ENCODE measurements at regions not wholly inside any gene's neighbourhood (a gene's known extent, or its start where the extent isn't known, plus 50 kb on each side); places are given as distances from the start of the nearest gene placed in this dataset.

DNA sequence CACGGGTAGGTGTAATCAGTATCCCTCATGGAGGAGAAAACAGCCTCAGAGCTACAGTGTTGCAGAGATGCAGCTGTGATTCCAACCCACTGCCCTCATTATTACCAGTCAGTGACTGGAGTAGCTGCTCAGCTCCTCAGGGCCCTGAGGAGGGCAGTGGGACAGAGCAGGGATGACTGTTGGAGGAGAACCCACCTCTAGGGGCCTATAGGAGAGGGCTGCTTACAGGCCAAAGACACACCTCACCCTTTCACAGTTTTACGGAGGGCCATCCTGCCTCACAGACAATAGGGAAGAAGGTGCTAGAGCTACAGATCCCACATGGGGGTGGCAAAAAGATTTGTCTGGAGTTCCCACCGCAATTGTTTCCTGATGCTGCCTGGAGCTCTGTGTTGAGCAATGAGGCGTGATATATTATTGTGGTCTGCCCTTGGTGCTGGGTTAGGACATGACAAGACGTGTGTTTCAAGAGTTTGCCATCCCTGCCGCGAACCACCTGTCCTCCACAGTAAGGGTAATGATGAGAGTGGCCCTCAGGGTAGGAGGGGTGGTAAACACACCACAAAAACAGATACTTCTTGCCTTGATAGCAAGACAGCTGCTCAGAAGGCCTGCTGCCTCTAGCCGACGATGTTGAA is 140.5 kb upstream of the TPM1 start:
- TF ChIP-seq CTCF (IDR thresholded peaks at IDR 0.05; ENCODE audit: poor library complexity, severe bottlenecking) (no peak), TAF1 (IDR thresholded peaks at IDR 0.05; ENCODE audit: low read depth) (no peak), EZH2 (IDR thresholded peaks at IDR 0.05; ENCODE audit: borderline replicate concordance, insufficient read depth, low read length, poor library complexity, severe bottlenecking) (no peak), RAD21 (conservative IDR thresholded peaks at IDR 0.05) (no peak)
